Kidney epithelial cell (primary cell): ENCODE measurements at regions not wholly inside any gene's neighbourhood (a gene's known extent, or its start where the extent isn't known, plus 50 kb on each side); places are given as distances from the start of the nearest gene placed in this dataset.
"Not testable (repeated sequence)": the region's sequence is repeated elsewhere in the genome, so short reads cannot be mapped to it uniquely, and the experiment has no call there.

Source experiments
- DNase-seq: peaks from one replicate; pipeline ENCODE4 v3.0.0-alpha.2; 2010; ENCODE audit warnings: low read depth
- H3K27me3 ChIP-seq: 2 replicates; pipeline ENCODE4 v1.6.0; 2011; ENCODE audit warnings: low read length; ENCODE audit not compliant: control insufficient read depth, insufficient read depth
- H3K36me3 ChIP-seq: 2 replicates; pipeline ENCODE4 v1.5.1; 2011; ENCODE audit warnings: low read length; ENCODE audit not compliant: control insufficient read depth, insufficient read depth
- H3K4me3 ChIP-seq: 2 replicates; pipeline ENCODE4 v1.5.1; 2011; ENCODE audit warnings: low read depth, mild to moderate bottlenecking, control low read depth, low read length
- CTCF ChIP-seq: IDR thresholded peaks from 2 replicates; pipeline ENCODE4 v1.5.1; 2011; ENCODE audit warnings: mild to moderate bottlenecking, moderate library complexity, low read length, control low read depth, inconsistent platforms; ENCODE audit not compliant: insufficient read depth, poor library complexity, severe bottlenecking

- DNase-seq, result no peak
- H3K27me3 ChIP-seq, result no peaks in the 10 kb centered on the region
- no peak overlapping the region for H3K4me3 ChIP-seq
- TF ChIP-seq CTCF, result no peak
- H3K36me3 ChIP-seq, result no peaks in the 10 kb centered on the region
Observed at GRCh38 chr3:107001635-107002034, 375.6 kb upstream of the CCDC54 start.

GRCh38 chr3:107005352-107005751 is 371.9 kb upstream of the CCDC54 start:
- H3K27me3 ChIP-seq, DNase-seq, H3K4me3 ChIP-seq, H3K36me3 ChIP-seq: not testable (repeated sequence)

- H3K4me3 ChIP-seq, result no peak overlapping the region
- no peak for TF ChIP-seq CTCF
- no peak for DNase-seq
- H3K36me3 ChIP-seq, result no peaks in the 10 kb centered on the region
- no peaks in the 10 kb centered on the region for H3K27me3 ChIP-seq
Observed at GRCh38 chr3:107008213-107008612, 369.0 kb upstream of the CCDC54 start.

GRCh38 chr3:107013641-107014040 is 363.6 kb upstream of the CCDC54 start:
- Histone ChIP-seq H3K36me3 (no peaks in the 10 kb centered on the region), H3K27me3 (no peaks in the 10 kb centered on the region), H3K4me3 (no peak overlapping the region)
- no peak for TF ChIP-seq CTCF
- no peak for DNase-seq

GRCh38 chr3:107024551-107025026 is 352.6 kb upstream of the CCDC54 start:
- DNase-seq, result no peak
- no peak for TF ChIP-seq CTCF

GRCh38 chr3:107025961-107026360 is 351.3 kb upstream of the CCDC54 start:
- no peak for TF ChIP-seq CTCF
- DNase-seq, result no peak
- H3K27me3 ChIP-seq, result no peaks in the 10 kb centered on the region
- no peak overlapping the region for H3K4me3 ChIP-seq
- no peaks in the 10 kb centered on the region for H3K36me3 ChIP-seq

More at GRCh38 chr3:107024551-107025026, 352.6 kb upstream of the CCDC54 start:
- H3K27me3 ChIP-seq, result no peaks in the 10 kb centered on the region
- H3K4me3 ChIP-seq, result no peak overlapping the region
- H3K36me3 ChIP-seq, result no peaks in the 10 kb centered on the region
